GM21381 (cell line): ENCODE measurements at regions not wholly inside any gene's neighbourhood (a gene's known extent, or its start where the extent isn't known, plus 50 kb on each side); places are given as distances from the start of the nearest gene placed in this dataset.

ENCODE experiments used
- ATAC-seq: cut with Tn5 transposase; IDR thresholded peaks from one replicate; pipeline ENCODE4 v1.9.1; 2021; ENCODE audit warnings: mild to moderate bottlenecking, moderate library complexity; ENCODE audit not compliant: unreplicated experiment

GRCh38 chr1:58013237-58013636, 533.3 kb downstream of the OMA1 start:
- ATAC-seq, result no peak

- ATAC-seq, result no peak
Observed at GRCh38 chr1:58011978-58012377, 534.5 kb downstream of the OMA1 start.

- no peak for ATAC-seq
Observed at GRCh38 chr1:58006421-58007046, 540.0 kb downstream of the OMA1 start.

GRCh38 chr1:58005212-58005611, 541.3 kb downstream of the OMA1 start:
- ATAC-seq, result no peak

GRCh38 chr1:58003988-58004387, 542.5 kb downstream of the OMA1 start:
- ATAC-seq, result no peak

- no peak for ATAC-seq
Observed at GRCh38 chr1:58003059-58003458, 543.5 kb downstream of the OMA1 start.

- no peak for ATAC-seq
Observed at GRCh38 chr1:58000821-58001220, 545.7 kb downstream of the OMA1 start.

GRCh38 chr1:58000116-58000515, 546.4 kb downstream of the OMA1 start:
- ATAC-seq, result no peak

GRCh38 chr1:57996400-57996799, 550.1 kb downstream of the OMA1 start:
- ATAC-seq, result no peak

- no peak for ATAC-seq
Observed at GRCh38 chr1:57991289-57991688, 555.2 kb downstream of the OMA1 start.

- no peak for ATAC-seq
Observed at GRCh38 chr1:57989877-57990276, 556.6 kb downstream of the OMA1 start.

- ATAC-seq, result no peak
Observed at GRCh38 chr1:57987523-57987922, 559.0 kb downstream of the OMA1 start.

- ATAC-seq, result peak; percentile 70
Observed at GRCh38 chr1:57986432-57986831, 560.1 kb downstream of the OMA1 start.

- no peak for ATAC-seq
Observed at GRCh38 chr1:57984277-57984676, 560.4 kb upstream of the DAB1 start.

GRCh38 chr1:57983441-57983840, 559.6 kb upstream of the DAB1 start:
- no peak for ATAC-seq

GRCh38 chr1:57982852-57983251, 559.0 kb upstream of the DAB1 start:
- ATAC-seq, result no peak

- ATAC-seq, result no peak
Observed at GRCh38 chr1:57976216-57976615, 552.4 kb upstream of the DAB1 start.

GRCh38 chr1:57968321-57968720, 544.5 kb upstream of the DAB1 start:
- ATAC-seq, result no peak

GRCh38 chr1:57966751-57967406, 543.0 kb upstream of the DAB1 start:
- no peak for ATAC-seq

- ATAC-seq, result no peak
Observed at GRCh38 chr1:57966340-57966739, 542.5 kb upstream of the DAB1 start.

- ATAC-seq, result no peak
Observed at GRCh38 chr1:57963581-57963980, 539.7 kb upstream of the DAB1 start.

- no peak for ATAC-seq
Observed at GRCh38 chr1:57959531-57960241, 535.8 kb upstream of the DAB1 start.
